Inferior parietal cortex (tissue), 1 donor: ENCODE measurements at regions not wholly inside any gene's neighbourhood (a gene's known extent, or its start where the extent isn't known, plus 50 kb on each side); places are given as distances from the start of the nearest gene placed in this dataset.
"Not testable (repeated sequence)": the region's sequence is repeated elsewhere in the genome, so short reads cannot be mapped to it uniquely, and the experiment has no call there.

Experiments
- DNase-seq: peaks from one replicate; pipeline ENCODE4 v3.0.0-alpha.2; 2016; ENCODE audit errors: extremely low spot score

DNA sequence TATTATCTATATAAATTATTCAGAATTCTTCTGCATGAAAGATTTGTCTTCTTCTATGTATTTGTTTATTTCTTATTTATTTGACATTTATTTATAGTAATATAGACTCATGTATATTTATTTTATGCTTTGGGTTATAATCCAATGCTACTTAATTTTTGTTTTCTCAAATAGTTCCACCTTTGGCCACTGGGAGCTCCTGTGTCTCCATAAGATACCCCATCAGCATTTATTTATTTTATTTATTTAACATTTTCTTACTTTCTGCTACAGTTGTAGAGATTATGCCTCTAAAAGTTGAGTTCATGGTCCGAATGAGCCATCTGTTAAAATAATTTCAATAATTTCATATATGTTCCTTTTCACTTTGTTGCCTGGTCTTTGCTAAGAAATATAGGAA, 289.4 kb downstream of the ADGRL2 start:
- no peak for DNase-seq

GRCh38 chr1:82086739-82087138, 286.0 kb downstream of the ADGRL2 start:
- DNase-seq, result no peak

DNA sequence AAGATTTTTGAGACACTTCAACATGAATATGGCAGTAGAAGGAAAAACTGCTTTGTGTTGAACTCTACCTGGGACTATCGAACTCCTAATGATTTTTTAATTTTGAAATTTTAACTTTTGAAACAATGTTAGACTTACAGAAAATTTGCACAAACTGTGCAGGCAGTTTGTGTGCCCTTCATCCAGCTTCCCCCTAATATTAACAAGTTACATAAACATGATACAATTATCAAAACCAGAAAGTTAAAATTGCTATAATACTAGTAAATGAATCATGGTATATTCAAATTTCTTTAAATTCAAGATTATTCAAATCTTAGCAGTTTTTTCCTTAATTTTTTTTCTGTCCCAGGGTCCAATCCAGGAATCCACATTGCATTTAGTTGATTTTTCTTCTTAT, 278.9 kb downstream of the ADGRL2 start:
- DNase-seq, result no peak

DNA sequence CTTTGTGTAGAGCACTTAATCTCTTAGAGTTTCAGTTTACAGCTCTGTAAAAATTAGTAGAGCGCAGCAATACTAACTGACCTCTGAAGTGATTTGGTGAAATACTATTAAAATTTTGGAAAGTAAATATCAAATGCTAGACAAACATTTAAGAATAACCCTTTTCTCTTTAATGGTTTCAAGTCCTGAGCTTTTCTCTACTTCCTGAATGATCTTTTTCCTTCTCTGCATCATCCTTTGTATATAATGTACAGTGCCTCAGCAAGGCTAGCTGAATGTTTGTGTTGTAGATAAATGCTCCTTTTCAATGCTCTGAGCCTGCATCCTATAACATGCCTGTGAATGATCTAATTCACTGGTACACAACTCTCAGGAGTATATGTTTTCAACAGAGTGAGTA, 272.9 kb downstream of the ADGRL2 start:
- no peak for DNase-seq

DNA sequence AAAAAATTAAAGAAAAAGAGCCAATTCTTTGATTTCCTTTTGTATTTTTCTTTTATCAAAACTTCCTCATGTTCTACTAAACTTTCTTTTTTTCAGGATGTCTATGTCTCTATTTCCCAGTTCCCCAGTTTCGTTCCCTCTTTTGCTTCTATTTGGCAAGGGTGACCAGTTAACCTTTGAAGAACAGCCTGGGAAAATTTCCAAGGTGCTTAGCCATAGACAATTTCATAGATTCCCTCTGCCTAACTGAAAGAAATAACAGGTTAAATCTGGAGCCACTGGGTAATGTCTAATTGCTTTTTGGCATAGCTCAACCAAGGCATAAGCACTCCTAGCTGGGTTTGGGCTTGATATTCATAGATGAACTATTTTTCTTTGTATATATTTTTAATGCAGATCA, 272.3 kb downstream of the ADGRL2 start:
- no peak for DNase-seq

GRCh38 chr1:82065916-82066315, 265.2 kb downstream of the ADGRL2 start:
- DNase-seq, result no peak

DNA sequence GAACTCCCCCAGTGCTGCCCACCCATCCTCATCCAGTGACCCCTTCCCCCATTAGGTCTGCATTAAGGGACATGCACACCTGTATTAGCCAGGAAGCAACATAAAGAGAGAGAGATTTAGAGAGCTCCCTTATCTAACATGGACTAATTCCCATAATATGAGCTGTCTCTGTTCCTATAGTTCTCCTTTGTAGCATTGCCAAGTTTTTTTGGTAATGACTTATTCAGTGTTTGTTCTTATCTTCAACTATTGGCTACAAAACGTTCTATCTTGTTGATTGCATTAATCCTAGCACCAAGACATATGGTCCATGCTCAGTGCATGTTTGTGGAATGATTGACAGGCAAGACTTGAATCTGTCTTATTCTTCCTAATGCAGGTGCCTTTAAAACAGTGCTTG, 264.0 kb downstream of the ADGRL2 start:
- no peak for DNase-seq

DNA sequence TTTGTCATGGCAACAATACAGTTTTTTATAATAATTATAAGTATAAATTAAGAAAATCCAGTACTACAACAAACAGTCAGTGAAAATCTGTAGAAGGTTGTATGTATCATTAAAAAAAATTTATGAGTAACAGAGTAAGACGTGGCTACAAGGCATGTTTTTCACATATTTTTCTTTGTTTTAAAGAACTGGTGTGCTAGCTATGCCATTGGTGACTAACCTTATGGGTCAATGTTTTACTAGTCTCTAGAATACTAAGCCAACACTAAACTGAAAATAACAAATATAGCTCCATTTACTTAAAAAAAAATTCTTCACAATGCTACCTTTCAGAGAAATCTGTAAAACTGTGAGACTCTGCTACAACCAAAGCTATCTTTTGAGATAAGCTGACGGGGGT, 261.5 kb downstream of the ADGRL2 start:
- no peak for DNase-seq

GRCh38 chr1:82059959-82060358, 259.2 kb downstream of the ADGRL2 start:
- no peak for DNase-seq

DNA sequence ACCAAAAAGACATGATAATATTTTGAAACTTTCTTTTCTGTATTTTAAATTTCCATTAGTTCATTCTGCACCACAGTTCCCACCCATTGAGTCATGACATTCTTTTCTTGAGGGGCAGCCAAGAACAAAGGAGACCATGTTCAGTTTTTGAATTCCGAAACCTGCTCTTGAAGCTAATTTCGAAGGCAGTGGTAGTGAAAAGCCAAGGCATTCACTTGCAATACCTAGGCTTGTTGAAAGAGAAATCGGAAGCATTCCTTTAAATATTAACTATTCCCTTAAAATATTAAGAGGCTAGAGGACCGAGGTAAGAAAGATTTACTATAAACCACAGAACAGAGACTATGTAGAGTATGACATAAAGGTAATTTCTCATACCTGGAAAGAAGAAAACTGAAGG, 256.3 kb downstream of the ADGRL2 start:
- DNase-seq, result no peak

- not testable (repeated sequence) for DNase-seq
Observed at GRCh38 chr1:82055375-82055774, 254.6 kb downstream of the ADGRL2 start.

DNA sequence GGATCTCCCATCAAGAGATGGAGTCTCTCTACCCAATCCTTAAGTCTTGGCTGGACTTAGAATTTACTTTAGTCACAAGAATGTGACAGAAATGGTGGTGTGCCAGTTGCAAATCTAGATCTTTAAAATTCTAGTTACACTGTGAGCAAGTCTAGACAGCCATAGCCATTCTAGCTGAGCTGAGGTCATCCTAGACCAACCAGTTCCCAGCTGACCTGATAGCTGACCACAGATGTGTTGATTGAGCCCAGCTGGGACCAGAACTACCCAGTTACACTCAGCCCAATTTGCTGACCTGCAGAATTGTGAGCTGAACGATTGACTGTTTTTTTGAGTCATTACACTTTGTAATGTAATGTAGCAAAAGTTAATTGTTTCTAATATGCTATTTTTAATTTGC, 251.8 kb downstream of the ADGRL2 start:
- no peak for DNase-seq

DNA sequence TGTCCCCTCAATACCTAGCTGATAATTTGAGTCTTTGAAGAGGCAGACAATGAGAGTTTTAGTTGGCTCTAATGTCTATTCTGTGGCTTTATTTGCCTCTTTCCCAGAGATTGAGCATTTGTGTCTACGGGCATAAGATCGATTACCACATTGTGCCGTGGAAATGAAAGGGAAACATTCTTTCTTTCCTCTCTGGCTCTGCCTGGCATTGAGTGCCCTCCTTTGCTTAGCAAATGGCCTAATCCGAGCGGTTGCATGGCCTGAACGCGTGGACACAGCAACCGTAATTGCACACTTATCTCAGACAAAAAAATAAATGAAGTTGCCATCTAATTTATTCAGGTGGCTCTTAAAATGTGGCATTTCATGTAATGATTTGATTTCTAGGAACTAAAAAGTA, 247.9 kb downstream of the ADGRL2 start:
- DNase-seq, result no peak

DNA sequence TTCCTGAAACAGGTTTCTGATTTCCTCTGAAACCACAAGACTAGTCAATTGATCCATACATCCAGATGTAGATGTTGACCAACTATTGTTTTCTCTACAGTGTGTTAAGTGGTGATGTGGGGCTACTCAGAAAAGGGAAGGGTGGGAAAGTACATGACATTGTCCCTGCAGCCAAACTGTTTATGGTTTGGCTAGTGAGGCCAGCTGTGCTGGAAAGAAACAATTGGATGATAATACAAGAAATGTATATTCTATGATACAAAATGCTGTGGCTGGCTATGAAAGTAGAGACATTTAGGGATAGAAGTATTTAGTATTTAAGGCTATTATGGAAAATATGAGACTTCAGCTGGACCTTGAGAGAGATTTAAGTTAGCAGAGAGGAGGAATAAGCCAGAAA, 244.5 kb downstream of the ADGRL2 start:
- DNase-seq, result no peak

DNA sequence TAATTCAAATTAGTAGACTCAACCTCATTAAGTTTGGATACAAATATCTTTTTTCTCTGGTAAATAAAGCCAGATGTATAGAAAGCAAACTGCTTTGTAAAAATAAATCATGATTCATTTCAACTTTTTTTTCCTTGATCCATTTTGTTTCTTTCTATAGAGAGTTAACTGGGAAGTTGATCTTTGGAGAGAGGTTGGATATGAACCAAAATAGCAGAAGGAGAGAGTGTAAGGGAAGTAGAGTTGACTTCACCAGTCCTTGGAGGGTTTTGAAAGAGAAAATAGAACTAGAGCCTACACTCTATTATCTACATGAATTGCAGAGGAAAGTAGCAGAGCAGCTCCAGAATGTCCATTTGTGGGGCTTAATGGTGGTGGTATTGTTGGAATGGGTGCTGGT, 243.8 kb downstream of the ADGRL2 start:
- DNase-seq, result no peak

- DNase-seq, result no peak
Observed at GRCh38 chr1:82044111-82044510, 243.4 kb downstream of the ADGRL2 start.

- DNase-seq, result no peak
Observed at GRCh38 chr1:82042306-82043060, 241.7 kb downstream of the ADGRL2 start.
